RKO (cell line): ENCODE measurements at regions not wholly inside any gene's neighbourhood (a gene's known extent, or its start where the extent isn't known, plus 50 kb on each side); places are given as distances from the start of the nearest gene placed in this dataset.
"Not testable (repeated sequence)": the region's sequence is repeated elsewhere in the genome, so short reads cannot be mapped to it uniquely, and the experiment has no call there.

Experiments used
- DNase-seq: peaks from one replicate; pipeline ENCODE4 v3.0.0-alpha.2; 2016; ENCODE audit warnings: low spot score

DNA sequence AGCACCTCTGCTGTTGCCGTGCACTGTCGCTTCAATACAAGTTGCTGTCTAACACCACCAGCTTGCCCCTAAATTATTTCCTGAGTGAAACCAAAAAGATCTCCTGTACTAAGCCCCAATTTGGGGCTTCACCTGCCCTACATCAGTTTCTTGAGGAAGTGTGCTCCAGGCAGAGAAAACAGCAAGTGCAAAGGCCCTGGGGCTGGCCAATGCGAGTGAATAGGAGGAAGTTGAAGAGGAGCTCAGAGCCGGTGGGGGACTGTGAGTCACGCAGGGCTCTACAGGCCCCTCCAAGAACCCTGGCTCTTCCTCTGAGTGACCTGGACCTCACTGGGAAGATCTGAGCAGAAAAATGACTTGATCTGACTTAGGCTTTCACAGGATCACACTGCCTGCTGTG, 117.2 kb downstream of the IPO8 start:
- no peak for DNase-seq

DNA sequence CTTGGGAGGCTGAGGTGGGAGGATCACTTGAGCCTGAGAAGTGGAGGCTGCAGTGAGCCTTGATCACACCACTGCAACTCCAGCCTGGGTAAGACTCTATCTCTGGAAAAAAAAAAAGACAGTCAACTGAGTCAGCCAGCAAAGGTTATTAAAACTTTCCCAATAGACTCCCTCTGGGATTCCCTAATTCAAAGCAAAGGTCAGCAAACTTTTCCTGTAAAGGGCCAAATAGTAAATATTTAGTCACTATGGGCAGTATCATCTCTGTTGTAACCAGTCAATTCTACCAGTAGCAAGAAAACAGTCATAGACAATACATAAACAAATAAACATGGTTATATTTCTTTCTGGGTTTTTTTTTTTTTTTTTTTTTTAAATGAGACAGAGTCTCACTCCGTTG, 122.5 kb downstream of the IPO8 start:
- no peak for DNase-seq

- no peak for DNase-seq
Measured at GRCh38 chr12:30570211-30570890, 125.3 kb downstream of the IPO8 start.

- no peak for DNase-seq
Measured at GRCh38 chr12:30569426-30569825, 126.2 kb downstream of the IPO8 start.

- no peak for DNase-seq
Measured at GRCh38 chr12:30568453-30568852, 127.2 kb downstream of the IPO8 start.

DNA sequence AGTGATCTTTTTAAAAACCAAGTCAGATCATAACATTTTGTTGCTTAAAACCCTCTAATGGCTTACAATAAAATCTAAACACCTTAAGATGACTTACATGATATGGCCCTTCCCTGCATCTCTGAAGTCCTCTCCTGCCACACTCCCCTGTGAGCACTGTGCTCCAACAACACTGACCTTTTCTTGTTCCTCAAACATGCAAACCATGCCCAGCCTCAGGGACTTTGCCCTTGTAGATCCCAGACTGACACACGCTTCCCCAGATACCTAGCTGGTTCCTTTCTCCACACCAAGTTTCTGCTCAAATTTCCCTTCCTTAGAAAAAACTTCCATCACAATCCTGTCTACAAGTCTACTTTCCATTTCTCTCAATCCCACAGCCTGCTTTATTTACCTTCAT, 128.6 kb downstream of the IPO8 start:
- no peak for DNase-seq

- no peak for DNase-seq
Measured at GRCh38 chr12:30564394-30564793, 131.3 kb downstream of the IPO8 start.

- DNase-seq: no peak
Measured at GRCh38 chr12:30548203-30548602, 147.5 kb downstream of the IPO8 start.

- no peak for DNase-seq
Measured at GRCh38 chr12:30546121-30546520, 149.5 kb downstream of the IPO8 start.

- not testable (repeated sequence) for DNase-seq
Measured at GRCh38 chr12:30544704-30545103, 151.0 kb downstream of the IPO8 start.

DNA sequence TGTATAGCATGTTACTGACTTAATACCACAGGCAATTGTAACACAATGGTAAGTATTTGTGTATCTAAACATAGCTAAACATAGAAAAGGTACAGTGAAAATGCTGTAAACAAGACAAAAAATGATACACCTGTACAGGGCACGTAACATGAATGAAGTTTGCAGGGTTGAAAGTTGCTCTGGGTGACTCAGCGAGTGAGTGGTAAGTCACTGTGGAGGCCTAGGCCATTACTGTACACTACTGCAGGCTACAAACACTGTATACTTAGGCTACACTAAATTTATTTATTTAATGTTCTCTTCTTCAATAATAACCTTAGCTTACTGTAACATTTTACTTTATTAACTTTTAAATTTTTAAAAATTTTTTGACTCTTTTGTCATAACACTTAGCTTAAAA, 158.4 kb downstream of the IPO8 start:
- peak; percentile 18 for DNase-seq

DNA sequence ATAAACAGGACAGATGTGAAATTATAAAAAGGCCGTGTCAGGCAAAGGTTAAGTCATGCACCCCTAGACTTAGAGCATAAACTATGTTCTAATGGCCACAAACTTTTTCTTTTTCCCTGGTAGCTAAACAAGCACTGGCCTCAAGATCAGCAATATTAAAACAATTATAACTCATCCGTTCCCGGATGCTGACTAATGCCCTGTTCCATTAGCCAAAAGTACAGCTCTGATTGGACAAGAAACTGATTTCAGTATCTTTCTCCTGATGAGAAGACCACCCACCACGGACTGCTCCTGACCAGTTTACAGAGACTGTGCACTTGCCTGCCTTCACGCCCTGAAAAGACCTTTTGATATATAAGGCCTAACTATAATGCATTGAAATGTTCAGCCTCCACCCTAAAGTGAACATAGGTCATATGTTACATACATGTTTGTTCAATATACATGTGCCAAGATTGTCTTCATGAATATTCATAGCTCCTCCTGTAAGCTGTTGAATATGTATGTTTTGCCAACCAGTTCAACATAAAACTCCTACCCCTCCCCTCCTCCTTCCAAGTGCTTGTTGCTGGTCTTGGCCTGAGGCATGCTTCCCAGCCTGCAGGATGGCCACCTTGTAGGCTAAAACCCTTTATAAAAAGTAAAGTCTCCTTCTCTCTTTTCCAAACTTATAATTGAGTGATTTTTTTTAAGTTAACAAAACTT, 162.0 kb downstream of the IPO8 start:
- no peak for DNase-seq

- DNase-seq: no peak
Measured at GRCh38 chr12:30531731-30532678, 163.7 kb downstream of the IPO8 start.

DNA sequence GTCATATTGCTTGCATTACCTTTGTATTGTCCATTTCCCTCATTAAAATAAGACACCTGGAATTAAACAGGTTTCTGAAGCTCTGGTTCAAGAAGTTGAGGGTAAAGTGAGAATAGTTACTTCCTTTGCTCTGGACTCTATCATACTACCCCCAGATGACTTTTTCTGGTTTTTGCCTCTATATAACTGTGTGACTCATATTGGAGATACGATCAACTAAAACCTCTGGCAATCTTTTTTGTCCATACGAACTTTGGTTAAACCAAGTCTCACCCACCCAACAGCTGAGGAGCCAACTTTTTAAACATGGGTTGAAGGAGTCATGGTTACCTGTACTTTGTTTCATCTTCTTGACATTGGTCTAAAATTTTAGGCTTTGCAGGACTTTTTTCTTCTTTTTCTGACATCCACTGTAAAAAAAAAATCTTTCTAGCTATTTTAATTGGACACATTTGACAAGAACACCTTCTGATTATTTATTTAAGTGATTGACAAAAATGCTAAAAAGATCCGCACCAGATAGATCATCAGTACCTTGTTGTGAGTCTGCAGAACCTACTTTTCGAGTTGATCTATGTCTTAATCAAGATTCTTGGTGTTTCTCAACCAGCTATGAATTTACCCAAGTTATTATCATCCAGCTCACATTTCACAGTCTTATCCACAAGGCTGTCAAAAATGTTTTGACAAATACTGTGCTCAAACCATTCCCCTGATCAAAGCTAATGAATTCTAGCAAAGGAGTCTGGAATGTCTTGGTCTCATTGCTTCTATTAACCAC, 166.0 kb downstream of the IPO8 start:
- DNase-seq: no peak

DNA sequence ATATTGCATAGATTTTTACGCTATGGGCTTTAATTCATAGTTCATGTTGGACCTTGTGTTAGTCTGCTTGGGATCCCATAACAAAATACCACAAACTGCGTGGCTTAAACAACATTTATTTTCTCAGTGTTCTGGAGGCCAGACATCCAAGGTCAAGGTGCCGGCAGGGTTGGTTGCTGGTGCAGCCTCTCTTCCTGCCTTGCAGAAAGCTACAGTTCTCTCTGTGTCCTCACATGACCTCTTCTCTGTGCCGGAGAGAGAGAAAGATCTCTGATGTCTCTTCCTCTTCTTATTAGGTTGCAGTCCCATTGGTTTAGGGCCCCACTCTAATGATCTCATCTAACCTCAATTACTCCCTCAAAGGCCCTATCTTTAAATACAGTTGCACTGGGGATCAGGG, 170.5 kb downstream of the IPO8 start:
- no peak for DNase-seq

GRCh38 chr12:30520285-30520684, 175.4 kb downstream of the IPO8 start:
- DNase-seq: not testable (repeated sequence)

DNA sequence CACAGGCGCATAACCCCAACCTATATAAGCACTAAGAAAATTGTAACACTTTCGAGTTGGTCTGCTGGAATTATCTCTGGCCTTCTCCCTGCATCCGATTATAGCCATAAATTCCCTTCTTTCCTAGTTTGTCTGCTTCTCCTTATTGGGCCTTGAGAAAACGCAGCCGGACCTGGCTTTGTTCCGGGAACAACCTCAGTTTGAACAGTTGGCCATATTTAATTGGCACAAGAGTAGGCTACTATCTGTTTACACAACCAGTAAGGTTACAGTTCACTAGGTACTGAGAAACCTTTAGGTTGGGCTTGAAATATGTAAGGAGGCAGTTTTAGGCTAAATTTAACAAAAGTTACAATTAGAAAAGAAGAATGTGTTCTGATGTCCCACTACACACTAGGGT, 176.1 kb downstream of the IPO8 start:
- DNase-seq: no peak

DNA sequence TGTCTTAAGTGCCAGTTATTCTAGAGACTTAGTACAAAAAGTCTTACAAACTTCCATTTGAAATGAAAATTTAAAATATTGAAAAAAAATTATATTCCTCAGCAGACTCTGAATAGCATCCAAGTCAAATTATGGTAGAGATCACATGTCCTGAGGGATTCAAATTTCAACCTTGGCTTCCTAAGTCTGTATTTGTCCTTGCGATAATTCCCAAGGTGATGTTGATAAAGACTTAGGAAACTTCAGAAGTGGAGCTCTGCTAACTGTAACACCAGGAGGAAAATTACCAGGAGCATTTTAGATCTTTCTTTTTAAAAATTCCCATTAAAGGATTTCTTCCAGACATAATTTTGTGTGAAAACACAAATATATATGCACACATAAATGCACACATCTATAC, 178.3 kb downstream of the IPO8 start:
- DNase-seq: no peak

GRCh38 chr12:30515351-30515750, 180.3 kb downstream of the IPO8 start:
- DNase-seq: peak; percentile 37

DNA sequence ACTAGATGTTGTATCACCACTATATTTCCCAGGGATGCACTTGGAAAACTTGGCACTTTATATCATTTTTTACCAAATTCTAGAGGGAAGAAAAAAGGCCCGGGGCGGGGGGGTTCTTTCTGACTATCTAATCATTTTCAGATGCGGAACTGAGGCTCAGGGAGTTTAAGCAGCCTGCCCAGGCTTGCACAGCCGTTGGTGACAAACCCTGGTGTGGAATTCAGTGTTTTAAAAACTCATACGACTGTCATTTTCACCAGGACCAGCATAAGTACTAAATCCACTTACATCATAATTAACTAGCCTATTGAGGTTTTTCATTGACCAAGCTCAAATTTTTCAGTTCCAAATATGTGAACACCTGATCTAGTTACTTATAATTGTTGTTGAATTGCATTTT, 181.0 kb downstream of the IPO8 start:
- no peak for DNase-seq

GRCh38 chr12:30508205-30508967, 187.3 kb downstream of the IPO8 start:
- no peak for DNase-seq
